Stimulated activated CD8-positive, alpha-beta memory T cell treated with anti-CD3 and anti-CD28 coated beads, Interleukin-12 subunit alpha, Interleukin-12 subunit beta, amount 100 ng/mL, for 1 hour (primary cell): ENCODE measurements at regions not wholly inside any gene's neighbourhood (a gene's known extent, or its start where the extent isn't known, plus 50 kb on each side); places are given as distances from the start of the nearest gene placed in this dataset.

Experiments used
- DNase-seq: peaks from one replicate; pipeline ENCODE4 v3.0.0-alpha.2; 2020; ENCODE audit warnings: low read depth

DNA sequence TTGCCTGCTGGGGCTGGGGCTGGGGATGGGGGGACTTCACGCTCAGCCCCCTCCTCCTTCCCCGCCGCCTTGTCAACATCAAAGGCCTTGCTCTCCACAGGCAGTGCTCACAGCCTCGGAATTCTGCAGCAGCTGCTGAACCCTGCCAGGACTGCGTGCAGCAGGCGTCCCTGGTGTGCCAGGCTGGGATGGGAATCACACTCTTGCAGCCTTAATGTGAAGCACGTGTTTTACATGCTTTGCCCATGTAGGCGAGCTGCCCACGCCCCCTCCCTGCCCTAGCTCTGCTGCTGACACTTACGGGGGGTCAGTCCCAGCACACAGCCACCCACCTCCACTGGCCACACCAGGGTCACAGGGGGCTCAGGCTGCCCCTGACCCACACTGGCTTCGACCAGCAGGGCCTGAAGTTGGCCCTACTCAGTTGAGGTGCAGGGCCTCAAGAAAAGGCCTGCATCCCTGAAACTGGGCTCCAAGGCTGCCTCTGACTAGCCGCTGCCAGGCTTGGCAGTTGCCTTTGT is 276.2 kb upstream of the RTL1 start:
- no peak for DNase-seq

DNA sequence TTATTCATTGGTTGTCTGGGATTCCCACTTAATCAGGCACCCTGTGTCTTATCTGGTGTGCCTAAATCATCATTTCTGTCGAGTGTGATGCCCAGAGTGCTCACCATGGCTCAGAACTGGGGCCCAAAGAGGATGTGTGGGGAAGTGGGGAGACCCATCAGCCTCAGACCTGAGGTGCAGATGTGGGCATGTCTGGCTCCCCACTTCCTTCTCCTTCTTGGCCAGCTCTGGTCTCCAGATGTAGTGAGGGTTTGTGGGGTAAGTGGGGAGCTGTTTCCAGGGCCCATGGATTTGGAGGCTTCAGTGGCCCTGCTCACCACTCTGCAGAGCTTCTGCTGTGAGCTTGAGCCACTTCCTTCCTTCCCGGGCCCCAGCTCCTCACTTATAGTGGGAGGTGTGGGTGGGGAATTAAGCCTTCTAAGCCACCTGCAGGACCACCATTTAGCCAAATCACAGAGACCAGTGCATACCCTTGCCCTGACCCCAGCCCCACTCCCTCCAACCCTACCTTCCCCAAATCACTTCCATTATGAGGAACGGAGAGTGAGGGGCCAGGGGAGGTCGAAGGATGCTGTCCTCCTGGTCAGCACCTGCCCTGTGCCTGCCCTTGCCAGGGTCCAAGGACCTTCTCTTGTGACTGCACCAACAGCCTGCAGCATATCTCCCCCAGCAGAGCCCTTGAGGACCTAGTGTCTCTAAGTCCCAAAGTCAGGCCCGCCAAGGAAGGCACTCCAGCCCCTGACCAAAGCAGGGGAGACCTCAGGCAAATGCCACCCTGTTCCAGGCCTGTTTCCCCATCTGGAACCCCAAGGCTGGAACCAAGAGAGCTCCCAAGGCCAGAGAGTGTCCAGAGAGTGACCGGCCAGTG is 278.2 kb upstream of the RTL1 start:
- no peak for DNase-seq

DNA sequence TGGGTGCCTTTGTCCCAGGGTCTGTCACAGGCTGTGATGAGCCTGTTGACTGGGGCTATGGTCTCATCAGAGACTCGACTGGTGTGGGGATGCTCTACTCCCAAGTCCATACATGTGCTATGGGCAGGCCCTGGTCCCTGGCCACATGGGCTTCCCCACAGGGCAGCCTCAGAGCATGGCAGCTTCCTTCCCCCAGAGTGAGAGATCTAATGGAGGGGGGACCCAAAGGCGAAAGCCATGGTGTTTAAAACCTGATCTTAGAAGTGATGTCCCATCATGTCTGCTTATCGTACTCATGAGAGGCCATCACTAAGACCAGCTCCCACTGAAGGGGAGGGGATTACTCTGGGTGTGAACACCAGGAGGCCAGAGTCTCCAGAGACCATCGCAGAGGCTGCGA is 279.0 kb upstream of the RTL1 start:
- no peak for DNase-seq

DNA sequence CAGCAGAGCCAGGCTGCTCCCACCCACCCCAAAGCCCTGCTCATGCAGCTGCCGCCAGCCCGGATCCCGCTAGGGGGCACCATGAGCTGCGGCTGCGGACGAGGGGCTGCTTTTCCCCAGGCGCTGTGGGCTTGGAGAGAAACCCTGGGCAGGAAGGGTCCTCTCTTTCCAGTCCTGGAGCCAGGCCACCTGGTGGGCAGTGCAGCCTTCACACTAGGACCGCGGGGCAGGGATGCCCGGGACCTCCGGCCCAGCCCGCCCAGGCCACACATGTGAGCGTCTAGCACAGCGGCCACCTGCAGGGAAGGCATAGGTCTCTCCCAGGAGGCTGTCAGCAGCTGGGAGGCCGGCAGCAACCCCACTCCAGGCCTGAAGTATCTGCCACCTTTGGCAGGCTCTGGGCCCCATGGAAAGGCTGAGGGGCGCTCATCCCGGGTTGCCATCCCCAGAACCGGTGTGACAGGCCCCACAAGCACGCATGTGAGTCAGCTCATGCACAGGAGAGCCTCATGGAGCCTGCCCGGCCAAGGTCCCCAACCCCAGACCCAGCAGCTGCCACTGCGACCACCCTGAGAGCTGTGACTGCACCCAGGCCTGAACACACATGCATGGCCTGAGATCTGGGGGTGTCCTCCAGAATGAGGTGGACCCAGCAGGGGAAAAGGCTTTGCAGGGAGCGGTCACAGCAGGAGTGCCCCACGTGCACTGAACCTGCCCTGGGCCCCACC is 280.0 kb upstream of the RTL1 start:
- no peak for DNase-seq

DNA sequence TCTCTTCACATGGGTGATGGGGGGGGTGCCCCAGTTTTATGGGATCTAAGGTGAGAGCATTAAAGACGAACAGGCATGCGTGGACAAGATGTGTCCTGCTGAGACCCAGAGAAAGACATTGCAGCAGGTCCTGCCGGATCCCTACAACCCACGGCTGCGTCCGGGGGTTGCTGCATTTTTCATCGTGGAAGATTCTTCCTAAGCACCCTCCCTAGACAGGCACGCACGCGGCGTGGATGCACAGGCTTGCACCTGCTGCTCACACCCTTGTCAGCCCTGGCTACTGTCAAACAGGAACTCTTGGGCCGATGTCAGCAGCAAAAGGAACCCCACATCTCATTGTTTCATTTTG is 280.6 kb upstream of the RTL1 start:
- DNase-seq, result no peak

DNA sequence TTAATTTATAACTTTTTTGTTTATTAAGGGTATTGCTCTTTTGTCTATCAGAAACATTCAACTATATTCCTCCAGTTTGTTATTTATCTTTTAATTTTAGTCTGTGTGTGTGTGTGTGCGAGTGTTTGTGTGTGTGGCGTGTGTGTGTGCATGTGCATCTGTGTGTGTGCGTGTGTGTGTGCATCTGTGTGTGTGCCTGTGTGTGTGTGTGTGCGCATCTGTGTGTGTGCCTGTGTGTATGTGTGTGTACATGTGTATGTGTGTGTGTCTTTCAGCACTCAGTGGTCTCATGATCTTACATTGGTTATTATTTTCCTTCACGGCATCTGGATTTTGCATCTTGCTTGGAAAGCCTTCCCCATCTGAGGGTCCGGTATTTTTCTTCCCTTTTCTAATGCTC is 281.1 kb upstream of the RTL1 start:
- no peak for DNase-seq

DNA sequence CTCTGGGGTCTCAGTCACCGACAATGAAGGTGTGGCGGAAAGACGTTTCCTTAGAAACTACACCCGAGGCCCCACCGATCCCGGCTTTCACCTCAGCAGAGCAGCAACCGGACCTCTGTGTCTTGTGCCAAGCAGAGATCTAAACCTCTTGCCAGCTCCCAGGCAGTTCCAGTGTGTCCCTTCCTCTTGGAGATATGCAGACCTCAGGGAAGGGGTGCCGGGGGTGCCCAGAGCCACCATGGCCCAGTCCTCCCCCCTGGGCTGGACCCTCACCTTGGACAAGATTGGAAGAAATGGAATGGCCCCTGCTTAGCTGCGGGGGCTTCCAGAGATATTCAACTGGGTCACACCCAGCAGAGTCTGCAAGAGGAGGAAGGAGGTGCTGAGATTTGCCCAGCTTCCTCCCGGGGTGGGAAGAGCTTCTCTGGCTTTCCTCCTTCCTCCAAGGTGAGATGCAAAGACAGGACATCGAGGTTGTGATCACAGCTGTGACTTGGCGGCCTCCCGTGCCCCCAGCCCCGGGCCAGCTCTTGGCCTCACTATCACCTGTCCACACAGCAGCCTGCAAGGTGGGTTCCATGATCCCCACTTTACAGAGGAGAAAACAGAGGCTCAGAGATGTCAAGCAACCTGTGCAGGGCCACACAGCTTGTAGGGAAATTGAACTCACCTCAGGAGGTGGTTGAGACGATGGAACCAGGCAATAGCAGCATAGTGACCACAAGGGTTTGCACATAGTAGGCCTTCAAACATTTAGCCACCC is 281.7 kb upstream of the RTL1 start:
- DNase-seq, result no peak

DNA sequence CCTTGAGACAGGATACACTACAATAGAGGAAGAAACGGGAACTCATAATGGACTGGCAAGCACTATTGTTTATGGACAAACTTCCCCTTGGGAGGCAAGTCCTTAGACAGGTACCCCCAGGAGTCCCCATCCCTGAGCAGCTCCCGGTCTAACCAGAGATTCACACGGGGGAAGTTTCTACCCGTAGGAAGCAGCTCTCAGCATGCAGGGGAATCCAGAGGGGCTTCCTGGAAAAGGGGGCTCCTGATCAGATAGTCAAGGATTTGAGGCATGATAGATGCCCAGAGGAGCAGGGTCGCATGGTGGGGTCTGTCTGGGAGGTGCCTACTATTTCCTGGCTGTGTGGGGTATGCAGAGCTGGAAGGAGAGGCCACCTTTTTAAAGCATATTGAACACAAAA is 282.4 kb upstream of the RTL1 start:
- DNase-seq, result no peak

DNA sequence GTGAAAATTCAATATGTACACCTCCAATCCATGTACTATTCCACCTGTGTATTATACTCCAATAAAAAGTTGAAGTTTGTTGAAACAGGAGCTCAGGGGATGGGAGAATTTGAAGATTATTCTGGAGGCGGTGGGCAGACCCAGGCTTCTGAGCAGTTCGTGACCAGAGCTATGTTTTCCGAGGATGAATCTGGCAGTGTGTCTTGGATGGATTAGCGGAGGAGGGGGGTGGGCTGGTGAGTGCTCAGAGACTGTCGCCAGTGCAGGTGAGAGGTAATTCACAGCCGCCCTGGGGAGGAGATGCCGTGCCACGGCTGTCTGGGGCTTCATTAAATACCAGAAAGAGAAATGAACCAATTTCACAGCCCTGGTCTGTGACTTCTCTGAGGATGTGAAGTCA is 283.0 kb upstream of the RTL1 start:
- no peak for DNase-seq

DNA sequence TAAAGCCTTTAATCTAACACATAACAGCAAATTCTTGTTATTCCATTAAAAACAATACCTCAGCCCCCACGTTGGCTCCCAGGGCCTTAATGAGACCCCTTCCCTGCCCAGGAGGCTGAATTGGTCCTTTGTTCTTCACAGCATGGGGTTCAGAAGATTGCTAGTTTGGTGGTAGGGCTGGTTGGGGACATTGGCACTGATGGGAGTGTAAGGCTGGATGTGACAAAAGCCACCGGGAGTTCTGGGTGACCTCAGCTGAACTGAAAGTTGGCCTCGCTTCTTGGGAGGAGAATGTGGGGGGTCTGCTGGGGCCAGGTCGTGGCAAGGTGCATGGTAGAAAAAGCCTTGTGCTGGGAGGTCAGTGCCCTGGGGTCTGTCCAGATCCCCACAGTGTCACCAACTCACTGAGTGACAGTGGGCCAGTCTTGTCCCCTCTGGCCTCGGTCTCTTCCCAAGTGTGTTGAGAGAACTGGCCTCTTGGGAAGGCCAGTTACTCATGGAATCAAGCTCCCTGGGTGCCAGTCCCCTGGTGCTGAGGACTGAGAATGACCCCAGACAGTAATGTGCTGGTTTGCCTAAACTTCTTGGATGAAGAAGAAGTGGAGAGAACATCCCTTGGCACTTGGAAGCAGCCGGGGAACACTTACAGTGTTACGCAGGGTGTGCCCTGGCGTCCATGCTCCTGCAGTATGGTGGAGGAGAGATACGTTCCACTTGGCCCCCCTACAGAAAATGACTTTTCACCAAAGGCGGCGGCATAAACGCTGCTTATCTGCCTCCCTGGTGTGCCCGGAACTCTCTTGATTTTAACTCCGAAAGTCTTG is 283.7 kb upstream of the RTL1 start:
- DNase-seq, result no peak

DNA sequence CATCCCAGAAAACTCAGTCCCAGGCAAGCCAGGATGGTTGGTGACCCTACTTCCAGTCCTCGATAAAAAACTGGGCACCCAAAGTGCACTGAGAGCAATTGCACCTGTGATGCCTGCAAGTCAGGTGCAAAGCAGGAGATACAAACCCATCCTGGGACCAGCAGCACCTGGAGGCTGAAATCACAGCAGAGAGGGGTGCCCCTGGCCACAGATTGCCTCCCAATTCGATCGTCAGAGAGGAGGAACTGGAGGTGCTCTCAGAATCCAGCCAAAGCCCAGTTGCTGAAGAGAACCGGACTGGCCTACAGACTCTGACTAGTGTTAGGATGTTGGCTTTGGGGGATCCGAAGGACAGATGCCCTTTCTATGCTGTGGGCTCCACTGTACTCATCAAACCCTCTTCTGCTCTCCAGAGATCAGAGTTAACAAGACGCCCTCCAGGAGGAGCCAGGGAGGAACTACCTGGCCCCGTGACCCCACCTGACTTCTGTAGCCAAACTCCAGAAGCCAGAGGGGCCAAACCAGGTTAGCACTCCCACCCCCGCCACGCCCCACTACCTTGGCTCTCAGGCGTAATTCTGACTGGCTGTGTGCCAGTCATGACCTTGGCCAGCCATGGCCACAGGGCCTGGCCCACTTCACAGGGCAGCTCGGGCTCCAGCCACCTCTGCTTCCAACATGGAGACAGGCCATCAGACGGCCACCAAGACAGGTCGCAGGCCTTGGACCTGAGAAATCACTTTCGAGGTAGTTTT is 284.5 kb upstream of the RTL1 start:
- DNase-seq, result no peak

DNA sequence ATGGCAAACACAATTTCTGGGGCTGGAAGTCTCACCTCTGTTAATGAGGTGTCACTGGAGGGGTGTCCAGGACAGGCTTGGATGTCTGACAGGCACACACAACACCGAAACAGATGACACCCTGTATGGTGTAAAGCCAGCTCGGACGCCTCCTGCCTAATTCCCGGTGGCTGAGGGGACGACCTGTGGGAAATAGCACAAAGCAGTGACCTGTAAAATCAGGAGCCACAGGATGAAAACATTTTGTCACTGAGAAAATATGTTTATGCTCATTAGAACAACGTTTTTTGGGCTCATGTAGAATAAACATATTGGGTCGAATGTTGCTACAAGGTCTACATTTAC is 285.0 kb upstream of the RTL1 start:
- DNase-seq, result no peak

DNA sequence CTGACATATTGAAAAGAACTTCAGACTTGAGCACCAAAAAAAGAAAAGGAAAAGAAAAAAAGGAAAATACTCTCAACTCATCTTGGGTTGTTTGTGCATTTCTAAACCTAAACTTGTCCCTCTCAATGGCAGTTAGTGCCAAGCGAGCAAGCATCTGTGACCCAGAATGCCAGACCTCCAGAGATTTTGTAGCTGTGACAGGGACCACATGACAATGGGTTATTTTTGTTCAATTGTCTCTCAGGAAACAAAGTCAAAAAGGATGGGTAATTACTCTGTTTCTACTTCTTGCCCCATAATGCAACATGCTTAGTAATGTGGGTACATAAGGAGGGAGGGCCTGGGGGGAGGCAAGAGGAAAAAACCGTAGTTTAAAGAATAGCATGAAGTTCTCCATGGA is 285.7 kb upstream of the RTL1 start:
- DNase-seq, result no peak

DNA sequence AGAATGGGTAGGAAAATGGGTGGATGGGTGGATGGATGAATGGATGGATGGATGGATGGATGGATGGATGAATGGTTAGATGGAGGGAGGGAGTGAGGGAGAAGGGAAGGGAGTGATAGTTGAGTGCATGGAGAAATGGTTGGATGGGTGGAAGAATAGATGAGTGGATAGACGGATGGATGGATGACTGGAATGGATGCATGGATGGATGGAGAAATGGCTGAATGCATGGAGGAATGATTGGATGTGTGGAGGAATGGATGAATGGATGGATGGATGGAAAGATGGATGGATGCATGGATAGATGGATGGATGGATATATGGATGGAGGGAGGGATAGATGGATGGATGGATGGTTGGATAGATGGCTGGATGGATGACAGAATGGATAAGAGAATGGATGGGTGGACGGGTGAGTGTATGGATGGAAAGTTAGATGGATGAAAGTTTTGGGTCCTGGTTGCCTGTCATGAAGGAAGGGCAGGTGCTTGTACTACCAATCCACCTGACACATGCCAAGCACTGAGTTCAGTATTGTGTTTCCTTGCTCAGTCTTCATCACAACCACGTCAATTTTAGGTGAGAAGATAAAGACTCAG is 286.5 kb upstream of the RTL1 start:
- no peak for DNase-seq

DNA sequence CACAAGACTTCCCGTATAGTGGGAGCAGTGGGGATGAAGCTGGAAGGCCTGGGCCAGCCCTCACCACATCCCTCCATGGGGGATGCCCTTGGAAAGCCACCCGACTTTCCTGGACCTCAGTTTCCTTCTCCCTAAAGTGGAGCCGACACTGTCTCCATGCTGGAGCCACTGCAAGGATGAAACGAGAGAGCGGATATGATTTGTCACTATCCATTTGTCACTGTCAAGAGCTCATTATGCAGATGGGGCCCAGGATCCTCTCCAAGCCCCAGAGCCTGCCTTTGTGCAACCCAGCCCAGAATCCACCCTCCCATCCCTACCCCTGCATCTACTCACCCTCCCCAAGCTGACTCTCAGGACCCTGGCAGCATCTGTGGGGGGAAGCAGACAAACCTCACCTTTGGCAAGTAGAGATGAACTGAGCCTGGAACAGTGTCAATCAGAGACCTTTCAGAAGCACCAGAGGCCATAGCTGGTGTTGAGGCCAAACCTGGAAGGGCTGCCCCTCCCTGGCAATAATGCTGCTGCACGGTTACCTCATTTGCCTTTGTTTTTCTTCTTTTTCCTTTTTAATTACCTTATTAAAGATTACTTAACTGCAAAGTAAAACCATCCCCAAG is 287.7 kb upstream of the RTL1 start:
- DNase-seq, result no peak

DNA sequence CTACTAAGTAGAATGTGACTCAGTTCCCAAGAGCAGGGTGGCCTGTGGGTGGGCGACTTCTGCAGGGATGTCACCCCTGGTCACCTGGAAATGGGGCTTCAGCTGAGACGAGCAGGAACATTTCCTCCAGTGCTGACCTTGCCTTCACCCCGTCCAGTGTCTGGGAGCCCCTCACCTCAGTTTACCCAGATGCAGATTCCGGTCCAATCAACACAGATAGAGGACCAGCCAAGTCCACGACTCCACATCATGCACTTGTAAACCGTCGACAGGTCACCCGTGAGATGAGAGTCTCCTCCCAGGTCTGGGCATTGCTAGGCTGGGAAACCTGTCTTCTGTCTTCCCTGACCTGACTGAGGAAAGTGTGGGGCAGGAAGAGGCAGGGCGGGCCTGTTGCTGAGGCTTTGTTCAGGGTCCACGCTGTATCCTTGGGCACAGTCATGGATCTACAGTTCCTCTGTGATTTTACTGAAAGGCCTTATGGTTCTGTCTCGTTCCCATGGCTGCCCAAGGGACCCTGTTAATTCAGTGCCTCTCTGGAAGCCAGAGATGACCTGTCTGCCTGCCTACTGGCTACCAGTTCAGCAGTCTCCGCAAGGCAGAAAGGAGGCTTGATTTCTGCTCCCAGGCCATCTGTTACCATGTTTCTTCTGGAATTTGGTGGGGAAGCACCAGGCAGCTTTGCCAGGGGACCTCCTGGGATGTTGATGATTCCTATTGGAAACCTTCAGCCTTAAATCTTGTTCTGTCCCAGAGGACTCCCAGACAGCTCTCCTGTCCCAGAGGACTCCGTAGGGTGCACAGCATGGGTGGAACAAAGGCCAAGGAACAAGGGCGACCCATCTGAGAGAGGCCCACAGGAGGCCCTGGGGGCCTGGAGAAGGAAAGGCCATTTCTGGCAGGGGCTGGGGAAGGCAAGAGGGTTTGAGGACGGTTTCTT is 288.5 kb upstream of the RTL1 start:
- no peak for DNase-seq

DNA sequence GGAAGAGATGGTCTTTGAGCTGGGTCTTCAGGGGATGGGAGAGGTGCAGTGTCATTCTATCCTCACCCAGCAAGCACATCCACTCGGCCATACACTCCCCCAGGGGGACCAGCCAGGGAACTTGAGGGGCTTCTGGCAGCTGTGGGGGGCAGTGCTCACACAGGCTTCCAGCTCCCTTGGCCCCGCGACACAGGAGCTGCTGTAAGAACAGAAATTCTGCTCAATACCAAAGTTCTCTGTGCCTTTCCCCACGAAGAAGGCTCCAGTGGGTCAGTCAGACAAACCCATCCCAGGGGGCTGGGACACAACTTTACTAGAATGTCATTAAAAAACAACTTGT is 289.1 kb upstream of the RTL1 start:
- DNase-seq, result no peak

DNA sequence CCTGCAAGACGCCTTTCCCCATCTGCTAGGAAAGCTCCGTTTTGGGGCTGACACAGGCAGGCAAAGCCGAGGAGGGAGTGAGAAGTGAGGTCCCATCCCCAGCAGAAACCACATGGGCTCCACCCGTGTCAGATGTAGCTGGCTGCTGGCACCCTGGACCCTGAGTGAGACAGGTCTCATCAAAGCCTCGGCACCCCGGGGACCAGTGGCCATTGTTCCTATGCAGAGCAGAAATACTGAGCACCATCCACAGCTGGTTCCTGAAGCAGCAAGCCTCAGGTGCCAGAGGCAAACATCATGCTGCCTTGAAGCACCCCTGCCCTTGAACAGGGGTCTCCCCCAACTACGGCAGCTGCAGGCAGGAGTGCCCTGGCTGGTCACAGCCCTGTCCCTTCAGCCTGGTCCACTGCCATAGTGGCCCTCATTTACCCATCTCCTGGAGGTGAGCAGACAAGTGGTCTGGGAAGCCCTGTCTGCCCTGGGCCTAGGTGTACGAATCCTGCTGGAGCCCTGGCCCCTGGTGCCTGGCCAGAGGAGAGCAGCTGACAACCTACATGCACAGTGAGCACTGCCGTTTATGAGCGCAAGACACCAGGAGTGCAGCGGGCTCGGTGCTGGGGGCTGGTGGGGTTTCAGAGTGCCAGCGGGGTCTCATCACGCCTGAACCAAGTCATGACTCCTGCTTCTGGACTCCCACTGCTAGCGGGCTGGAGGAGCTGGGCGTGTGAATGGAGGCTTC is 289.8 kb upstream of the RTL1 start:
- no peak for DNase-seq
